ENCODE measurements at regions not wholly inside any gene's neighbourhood (a gene's known extent, or its start where the extent isn't known, plus 50 kb on each side); places are given as distances from the start of the nearest gene placed in this dataset.
"Not testable (repeated sequence)": the region's sequence is repeated elsewhere in the genome, so short reads cannot be mapped to it uniquely, and the experiment has no call there.

- Histone ChIP-seq H3K79me2 (ENCODE audit: insufficient read depth, low read length) (no peaks in the 10 kb centered on the region), H3K36me3 (ENCODE audit: insufficient read depth, low read length) (no peaks in the 10 kb centered on the region), H3K4me2 (ENCODE audit: low read depth, low read length, poor library complexity, severe bottlenecking) (peak overlapping the region; percentile 36), H3K9ac (ENCODE audit: low read depth, low read length, poor library complexity, severe bottlenecking) (no peak overlapping the region), H2AFZ (ENCODE audit: low read length) (peak overlapping the region; percentile 23; the same call in 1 of the 2 replicates), H3K27me3 (ENCODE audit: insufficient read depth, low read length, poor library complexity, severe bottlenecking) (no peaks in the 10 kb centered on the region), H3K4me3 (ENCODE audit: low read length, poor library complexity, severe bottlenecking) (peak overlapping the region; percentile 48), H3F3A (ENCODE audit: low read depth) (no peaks in the 10 kb centered on the region), H3K9me2 (replicated peaks; ENCODE audit: low read depth, low read length) (no peaks in the 10 kb centered on the region), H4K20me1 (ENCODE audit: insufficient read depth, low read length, poor library complexity, severe bottlenecking) (no peaks in the 10 kb centered on the region), H3K4me1 (ENCODE audit: insufficient read depth, low read length, poor library complexity, severe bottlenecking) (peaks cover 22% of the 10 kb centered on the region), H3K9me3 (ENCODE audit: insufficient read depth, low read depth, low read length) (no peaks in the 10 kb centered on the region)
- TF ChIP-seq CTCF (conservative IDR thresholded peaks at IDR 0.05; ENCODE audit: low read length) (peak; percentile 100), EZH2phosphoT487 (IDR thresholded peaks at IDR 0.05; ENCODE audit: borderline replicate concordance) (no peak)
These were observed 50.6 kb upstream of the ITGB1 start for GRCh38 chr10:33008499-33009243.

GRCh38 chr10:33007731-33008381 is 49.8 kb upstream of the ITGB1 start:
- not testable (repeated sequence) for H3K9me3 ChIP-seq (ENCODE audit: insufficient read depth, low read depth, low read length); H2AFZ ChIP-seq (ENCODE audit: low read length); H3K27me3 ChIP-seq (ENCODE audit: insufficient read depth, low read length, poor library complexity, severe bottlenecking); H3K79me2 ChIP-seq (ENCODE audit: insufficient read depth, low read length); H3K9me2 ChIP-seq (replicated peaks; ENCODE audit: low read depth, low read length); H3K36me3 ChIP-seq (ENCODE audit: insufficient read depth, low read length); H3K4me3 ChIP-seq (ENCODE audit: low read length, poor library complexity, severe bottlenecking); H3F3A ChIP-seq (ENCODE audit: low read depth); H3K4me2 ChIP-seq (ENCODE audit: low read depth, low read length, poor library complexity, severe bottlenecking); H3K9ac ChIP-seq (ENCODE audit: low read depth, low read length, poor library complexity, severe bottlenecking); H4K20me1 ChIP-seq (ENCODE audit: insufficient read depth, low read length, poor library complexity, severe bottlenecking)
- peaks cover 22% of the 10 kb centered on the region for H3K4me1 ChIP-seq (ENCODE audit: insufficient read depth, low read length, poor library complexity, severe bottlenecking)

All from Loucy (cell line).